ENCODE measurements at regions not wholly inside any gene's neighbourhood (a gene's known extent, or its start where the extent isn't known, plus 50 kb on each side); places are given as distances from the start of the nearest gene placed in this dataset.
"Not testable (repeated sequence)": the region's sequence is repeated elsewhere in the genome, so short reads cannot be mapped to it uniquely, and the experiment has no call there.

DNA sequence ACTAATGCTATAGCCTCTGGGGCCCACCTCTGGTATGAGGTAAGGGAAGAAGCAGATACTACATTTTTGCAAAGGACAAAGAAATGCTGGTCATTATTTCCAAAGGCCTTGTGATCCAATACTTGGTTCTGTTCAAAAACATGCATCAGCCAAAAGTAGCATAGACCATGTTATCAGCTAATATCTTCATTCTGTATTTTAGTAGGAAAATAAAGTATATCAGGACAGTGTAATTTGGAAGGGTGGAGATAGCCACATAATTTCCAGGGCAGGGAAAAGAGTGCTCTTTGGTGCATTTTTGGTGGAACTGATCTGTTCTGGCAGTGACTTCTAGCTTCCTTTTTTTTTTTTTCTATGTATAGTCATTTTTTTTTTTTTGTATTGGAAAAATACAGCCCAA is 258.0 kb upstream of the SOX4 start:
- DNase-seq = no peak

DNA sequence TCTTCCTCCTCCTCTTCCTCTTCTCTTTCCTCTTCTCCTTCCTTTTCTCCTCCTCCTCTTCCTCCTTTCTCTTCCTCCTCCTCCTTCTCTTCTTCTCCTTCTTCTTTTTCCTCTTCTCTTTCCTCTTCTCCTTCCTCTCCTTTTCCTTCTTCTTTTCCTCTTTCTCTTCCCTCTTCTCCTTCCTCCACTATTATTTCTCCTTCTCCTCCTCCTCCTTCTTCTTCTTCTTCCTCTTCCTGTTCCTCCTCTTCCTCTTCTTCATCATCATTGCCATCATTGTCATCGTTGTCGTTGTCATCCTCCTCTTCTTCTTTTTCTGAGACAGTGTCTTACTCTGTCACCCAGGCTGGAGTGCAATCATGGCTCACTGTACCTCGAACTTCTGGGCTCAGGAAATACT is 256.3 kb upstream of the SOX4 start:
- no peak for DNase-seq

- no peak for DNase-seq
These were observed 253.0 kb upstream of the SOX4 start for GRCh38 chr6:21340573-21340972.

GRCh38 chr6:21341910-21342309 is 251.6 kb upstream of the SOX4 start:
- no peak for DNase-seq

DNA sequence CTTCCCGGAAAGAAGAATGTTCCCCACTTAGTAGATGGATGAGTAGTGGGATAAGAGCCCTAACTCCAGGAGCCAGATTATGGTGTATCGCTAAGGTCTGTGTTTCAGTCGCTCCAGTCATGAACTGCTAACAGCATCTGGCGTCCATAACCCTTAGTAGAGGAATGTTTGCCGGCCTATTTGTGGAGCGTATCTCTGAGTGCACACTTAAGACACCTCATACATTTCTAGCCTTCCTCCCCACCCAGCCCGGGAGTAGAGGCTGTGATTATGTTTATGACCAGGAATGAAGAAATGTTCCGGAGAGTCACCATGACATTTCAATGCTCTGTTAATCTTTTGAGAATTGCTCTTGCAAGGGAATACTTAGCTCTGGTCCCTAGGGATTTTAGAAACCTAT is 251.1 kb upstream of the SOX4 start:
- DNase-seq = no peak

GRCh38 chr6:21345704-21346103 is 247.8 kb upstream of the SOX4 start:
- DNase-seq = not testable (repeated sequence)

DNA sequence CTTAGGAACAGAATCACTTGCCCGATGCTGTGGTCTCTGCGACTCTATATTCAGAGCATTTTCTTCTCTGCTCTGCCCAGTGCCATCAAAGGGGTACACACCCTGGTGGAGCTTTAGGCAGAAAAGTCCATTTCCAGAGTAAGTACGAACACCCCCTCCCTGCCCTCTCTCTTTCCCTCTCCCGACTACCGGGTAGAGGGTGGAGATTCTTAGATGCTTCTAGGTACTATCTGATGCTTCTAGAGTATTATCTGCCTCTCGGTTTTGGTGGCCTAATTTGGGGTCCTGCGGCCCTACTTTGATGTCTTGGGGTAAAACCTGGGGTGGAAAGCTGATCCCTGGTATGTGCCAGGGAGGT is 245.4 kb upstream of the SOX4 start:
- no peak for DNase-seq

DNA sequence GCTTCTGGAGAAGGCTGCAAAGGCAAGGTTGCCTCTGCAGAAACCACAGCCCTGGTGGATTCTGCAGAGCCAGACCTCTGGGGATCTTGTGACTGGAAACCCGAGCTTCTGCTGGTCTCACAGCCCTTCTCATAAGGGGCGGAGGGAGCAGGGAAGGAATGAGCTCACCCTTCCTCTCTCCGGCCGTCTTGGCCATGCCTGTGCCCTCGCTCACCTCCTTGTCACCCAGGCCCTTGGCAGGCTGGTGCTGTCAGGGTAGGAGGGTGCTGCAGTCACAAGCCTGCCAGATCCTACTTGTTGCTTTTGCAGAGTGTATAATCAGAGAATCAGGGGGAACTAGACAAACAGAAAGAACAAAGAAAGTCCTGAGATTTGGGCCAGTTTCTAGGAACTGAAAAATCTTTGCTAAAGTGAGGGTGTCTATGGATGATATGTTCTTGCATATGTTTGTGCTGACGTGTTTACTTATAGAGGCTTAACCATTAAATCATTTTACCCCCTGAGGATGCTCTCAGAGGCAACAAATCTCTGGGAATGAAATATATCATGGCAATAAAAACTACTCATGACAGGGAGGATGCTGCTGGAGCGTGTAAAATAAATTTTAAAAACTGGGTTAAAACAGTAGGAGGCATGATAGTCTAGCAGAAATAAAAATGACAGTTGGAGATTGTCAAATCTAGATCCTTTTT is 244.9 kb upstream of the SOX4 start:
- DNase-seq = no peak

DNA sequence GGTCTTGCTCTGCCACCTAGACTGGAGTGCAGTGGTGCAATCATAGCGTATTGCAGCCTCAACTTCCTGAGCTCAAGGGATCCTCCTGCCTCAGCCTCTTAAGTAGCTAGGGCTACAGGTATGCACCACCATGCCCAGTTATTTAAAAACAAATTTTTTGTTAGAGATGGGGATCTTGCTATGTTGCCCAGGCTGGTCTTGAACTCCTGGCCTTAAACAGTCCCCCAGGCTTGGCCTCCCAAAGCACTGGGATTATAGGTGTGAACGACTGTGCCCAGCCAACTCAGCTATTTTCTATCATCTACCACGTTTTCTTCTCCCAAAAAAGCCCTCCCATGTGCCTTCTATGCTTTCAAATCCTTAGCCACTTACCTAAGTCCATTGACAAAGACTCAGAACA is 243.7 kb upstream of the SOX4 start:
- no peak for DNase-seq

GRCh38 chr6:21350926-21351325 is 242.6 kb upstream of the SOX4 start:
- no peak for DNase-seq

GRCh38 chr6:21352131-21352530 is 241.4 kb upstream of the SOX4 start:
- DNase-seq = no peak

DNA sequence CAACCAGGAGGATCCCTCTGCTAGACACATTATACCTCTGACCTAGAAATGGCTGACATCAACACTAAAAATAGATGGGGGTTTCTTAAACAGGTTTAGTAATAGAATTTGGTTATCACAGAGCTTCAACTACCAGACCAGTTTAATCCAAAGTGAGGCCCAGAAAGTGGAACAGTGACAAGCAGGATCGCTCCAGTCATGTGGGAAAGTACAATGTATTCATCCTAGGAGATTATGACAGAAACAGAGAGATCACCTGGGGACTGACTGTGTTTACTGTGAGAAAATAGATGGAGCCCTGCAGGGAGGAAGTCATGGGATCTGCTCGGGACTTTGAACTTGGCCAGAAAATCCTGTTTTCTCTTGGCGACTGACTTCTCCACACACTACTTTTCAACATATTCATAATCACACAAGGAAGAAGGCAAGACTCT is 238.7 kb upstream of the SOX4 start:
- no peak for DNase-seq

DNA sequence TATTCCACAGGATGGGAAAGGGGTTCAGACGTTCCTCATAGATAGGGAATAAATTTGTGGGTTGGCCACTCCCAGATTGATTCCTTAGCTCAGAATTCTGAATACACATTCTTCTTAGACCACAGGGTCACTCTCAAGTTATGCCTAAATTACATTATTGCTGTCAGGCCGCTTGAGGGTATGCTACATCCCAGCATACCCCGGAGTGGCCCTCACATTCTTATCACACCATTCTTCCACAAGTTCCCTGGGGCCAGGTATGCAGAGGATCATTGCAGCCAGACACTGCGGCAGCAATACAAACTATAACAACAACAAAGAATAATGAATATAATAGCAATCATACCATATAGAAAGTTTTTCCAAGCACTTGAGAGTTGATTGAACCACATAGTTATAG is 237.9 kb upstream of the SOX4 start:
- DNase-seq = no peak

GRCh38 chr6:21357262-21357661 is 236.3 kb upstream of the SOX4 start:
- no peak for DNase-seq

DNA sequence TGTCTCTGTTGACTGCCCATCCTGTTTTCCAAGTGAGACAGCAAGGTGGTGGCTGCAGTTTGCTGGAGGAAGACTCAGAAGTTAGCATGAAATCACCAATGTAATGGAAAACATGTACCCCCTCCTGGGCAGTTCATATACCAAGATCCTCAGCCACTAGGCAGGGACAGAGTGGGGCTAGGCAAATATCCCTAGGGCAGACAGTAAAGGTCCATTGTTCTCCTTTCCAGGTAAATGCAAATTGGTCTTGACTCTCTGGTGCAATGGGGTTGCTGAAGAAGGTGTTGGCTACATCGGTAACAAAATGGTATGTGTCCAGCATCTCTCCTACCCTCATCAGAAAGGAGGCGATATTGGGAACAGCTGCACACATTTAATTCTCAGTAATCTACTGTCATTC is 233.6 kb upstream of the SOX4 start:
- no peak for DNase-seq

DNA sequence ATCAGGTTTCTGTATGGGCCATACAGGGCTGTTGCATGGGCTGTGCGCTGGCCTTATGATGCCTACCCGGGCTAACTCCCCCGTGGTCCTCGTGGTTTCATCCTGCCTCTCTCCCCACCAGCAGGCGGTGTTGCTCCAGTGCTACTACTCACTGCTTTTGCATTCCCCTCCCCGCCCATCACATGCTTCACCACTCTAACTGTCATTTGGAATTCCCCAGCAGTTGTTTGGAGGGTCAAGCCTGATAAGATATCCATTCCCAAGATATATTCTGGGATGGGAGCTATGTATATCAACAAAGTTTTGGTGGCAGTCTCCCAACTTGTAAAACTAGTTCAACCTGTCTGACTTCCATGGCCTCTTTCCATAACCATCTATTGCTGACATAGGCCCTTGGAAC is 233.2 kb upstream of the SOX4 start:
- no peak for DNase-seq

DNA sequence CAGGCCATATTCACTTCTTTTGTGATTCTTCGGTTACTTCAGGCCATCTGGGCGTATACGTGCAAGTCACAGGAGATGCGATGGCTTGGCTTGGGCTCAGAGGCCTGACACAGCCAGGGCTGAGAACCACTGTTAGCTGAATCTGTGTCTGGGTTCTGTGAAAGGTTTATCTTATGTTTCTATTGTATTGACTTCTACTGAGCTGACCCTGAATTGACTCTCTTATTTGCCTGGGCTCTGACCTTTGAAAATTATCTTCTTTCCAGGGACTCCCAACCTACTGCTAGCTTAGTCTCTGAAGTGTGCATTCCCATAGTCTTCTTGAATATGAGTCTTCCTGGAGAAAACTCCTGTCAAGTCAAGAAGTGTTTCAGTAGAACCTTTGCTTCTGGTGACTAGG is 226.4 kb upstream of the SOX4 start:
- DNase-seq = no peak

DNA sequence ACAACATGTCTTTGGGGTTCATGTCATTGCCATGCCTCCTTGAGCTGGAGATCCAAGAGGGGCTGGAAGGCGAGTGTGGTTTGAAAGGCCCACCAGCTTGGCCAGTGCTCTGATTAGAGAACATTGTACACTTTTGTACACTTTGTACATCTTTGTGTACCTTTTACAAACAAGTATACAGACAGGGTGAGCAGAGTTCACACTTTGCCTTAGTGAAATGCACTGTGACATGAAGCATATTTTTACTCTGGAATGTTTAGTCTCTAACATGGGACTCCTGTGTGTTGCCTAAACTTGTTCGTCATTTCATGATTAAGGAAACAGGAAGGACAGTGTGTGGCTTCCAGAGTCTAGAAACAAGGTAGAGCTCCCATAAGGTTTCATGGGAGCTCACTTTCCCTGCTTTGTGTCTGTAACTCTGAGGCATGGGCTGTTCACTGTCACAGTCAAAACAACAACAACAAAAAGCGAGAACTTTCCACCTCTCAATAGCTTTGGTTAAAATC is 225.8 kb upstream of the SOX4 start:
- DNase-seq = no peak

DNA sequence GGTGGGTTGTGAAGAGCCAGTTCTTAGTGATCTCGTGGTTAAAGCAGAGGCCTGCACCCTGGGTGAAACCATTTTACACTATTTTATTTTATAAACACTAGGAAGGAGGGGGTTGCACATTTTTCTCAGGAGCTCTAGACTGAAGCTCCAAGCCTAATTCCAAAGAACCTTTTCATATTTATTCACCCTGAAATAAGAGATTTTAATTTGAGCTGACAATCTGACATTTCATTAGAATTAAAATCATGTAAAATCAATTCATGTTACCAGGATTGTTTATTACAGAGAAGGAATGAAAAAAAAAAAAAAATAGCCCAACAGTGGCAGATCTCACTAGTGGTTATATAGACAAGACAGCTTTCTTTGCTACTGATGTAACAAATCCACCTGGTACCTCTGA is 222.5 kb upstream of the SOX4 start:
- no peak for DNase-seq

DNA sequence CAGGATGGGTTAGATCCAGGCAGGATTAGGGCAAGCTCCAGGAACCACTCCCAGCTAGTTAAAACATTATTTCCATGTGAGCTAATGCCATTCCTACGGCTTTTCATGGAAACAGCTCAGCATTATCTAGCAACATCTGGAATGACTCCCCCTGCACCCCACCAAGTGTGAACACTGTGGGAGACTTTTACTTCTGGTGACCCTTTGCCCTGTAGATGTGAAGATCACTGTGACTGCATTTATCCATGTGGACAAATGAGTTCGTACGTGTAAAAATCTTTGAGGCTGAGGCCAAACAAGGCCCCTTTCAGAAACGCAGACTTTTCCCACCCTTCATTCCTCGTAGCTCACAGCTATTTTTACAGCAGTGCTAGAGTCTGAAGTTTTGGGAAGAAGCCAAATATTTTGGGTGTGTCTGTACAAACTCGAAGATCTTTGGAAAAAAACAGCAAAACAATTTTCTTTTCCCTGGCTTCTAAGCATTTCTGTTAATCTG is 221.8 kb upstream of the SOX4 start:
- no peak for DNase-seq

GRCh38 chr6:21375151-21376116 is 218.1 kb upstream of the SOX4 start:
- DNase-seq = no peak

GRCh38 chr6:21377356-21377755 is 216.2 kb upstream of the SOX4 start:
- DNase-seq = no peak

GRCh38 chr6:21381331-21381963 is 212.1 kb upstream of the SOX4 start:
- no peak for DNase-seq

Data from activated naive CD4-positive, alpha-beta T cell treated with Interleukin-2 at 50 U/mL for 16 hours (primary cell).